Mesothelial cell of epicardium (in vitro differentiated cells): ENCODE measurements at regions not wholly inside any gene's neighbourhood (a gene's known extent, or its start where the extent isn't known, plus 50 kb on each side); places are given as distances from the start of the nearest gene placed in this dataset.

Experiments
- DNase-seq, 2 experiments: peaks; one replicate each; pipeline ENCODE4 v3.0.0; 2021; ENCODE audit warnings: low spot score in 2 of 2; ENCODE audit not compliant: unreplicated experiment in 2 of 2
- H3K27ac Mint-ChIP-seq: 2 replicates; pipeline ENCODE4 v1.8.0; 2021; ENCODE audit warnings: mixed read lengths
- H3K27me3 Mint-ChIP-seq: 2 replicates; pipeline ENCODE4 v1.8.0; 2021; ENCODE audit warnings: low read depth, mixed read lengths
- H3K36me3 Mint-ChIP-seq: 2 replicates; pipeline ENCODE4 v1.8.0; 2021; ENCODE audit warnings: mixed read lengths
- H3K4me1 Mint-ChIP-seq: 2 replicates; pipeline ENCODE4 v1.8.0; 2021; ENCODE audit warnings: mixed read lengths
- H3K4me3 Mint-ChIP-seq: 2 replicates; pipeline ENCODE4 v1.8.0; 2021; ENCODE audit warnings: mild to moderate bottlenecking, moderate library complexity, mixed read lengths
- H3K9me3 Mint-ChIP-seq: 2 replicates; pipeline ENCODE4 v1.8.0; 2021; ENCODE audit warnings: mixed read lengths
- CTCF ChIP-seq: fragments of 200-600 bp; sonication (generic); IDR thresholded peaks from one replicate; pipeline ENCODE4 v1.5.0; 2021; ENCODE audit warnings: antibody characterized with exemption; ENCODE audit not compliant: unreplicated experiment

GRCh38 chrX:16429406-16429805 lies 220.6 kb upstream of the S100G start:
- Mint-ChIP-seq H3K4me3 (no peak overlapping the region), H3K27ac (no peak overlapping the region), H3K9me3 (no peaks in the 10 kb centered on the region), H3K4me1 (no peaks in the 10 kb centered on the region), H3K27me3 (no peaks in the 10 kb centered on the region), H3K36me3 (no peaks in the 10 kb centered on the region)
- TF ChIP-seq CTCF = no peak
- DNase-seq = no peak

GRCh38 chrX:16431266-16431665 lies 218.7 kb upstream of the S100G start:
- no peaks in the 10 kb centered on the region for H3K27me3 Mint-ChIP-seq
- H3K36me3 Mint-ChIP-seq = no peaks in the 10 kb centered on the region
- H3K27ac Mint-ChIP-seq = no peak overlapping the region
- H3K9me3 Mint-ChIP-seq = no peaks in the 10 kb centered on the region
- H3K4me3 Mint-ChIP-seq = no peak overlapping the region
- TF ChIP-seq CTCF = no peak
- no peak for DNase-seq
- H3K4me1 Mint-ChIP-seq = no peaks in the 10 kb centered on the region

- TF ChIP-seq CTCF = no peak
- Mint-ChIP-seq H3K9me3 (no peaks in the 10 kb centered on the region), H3K4me3 (no peak overlapping the region), H3K27me3 (no peaks in the 10 kb centered on the region), H3K27ac (no peak overlapping the region), H3K36me3 (no peaks in the 10 kb centered on the region), H3K4me1 (peaks cover 2% of the 10 kb centered on the region)
- DNase-seq = no peak
These were observed 216.9 kb upstream of the S100G start for GRCh38 chrX:16433021-16433420.

- Mint-ChIP-seq H3K4me1 (peaks cover 2% of the 10 kb centered on the region), H3K4me3 (no peak overlapping the region), H3K9me3 (no peaks in the 10 kb centered on the region), H3K27me3 (no peaks in the 10 kb centered on the region), H3K36me3 (no peaks in the 10 kb centered on the region), H3K27ac (no peak overlapping the region)
- no peak for DNase-seq
- TF ChIP-seq CTCF = no peak
These were observed 214.5 kb upstream of the S100G start for GRCh38 chrX:16435399-16435986.

GRCh38 chrX:16436348-16437188 lies 213.4 kb upstream of the S100G start:
- Mint-ChIP-seq H3K36me3 (no peaks in the 10 kb centered on the region), H3K4me1 (peaks cover 2% of the 10 kb centered on the region), H3K4me3 (no peak overlapping the region), H3K9me3 (no peaks in the 10 kb centered on the region), H3K27me3 (no peaks in the 10 kb centered on the region), H3K27ac (peak overlapping the region; percentile 30)
- peak; percentile 38 to 76 for DNase-seq
- TF ChIP-seq CTCF = peak; percentile 61
